ENCODE measurements at regions not wholly inside any gene's neighbourhood (a gene's known extent, or its start where the extent isn't known, plus 50 kb on each side); places are given as distances from the start of the nearest gene placed in this dataset.

DNA sequence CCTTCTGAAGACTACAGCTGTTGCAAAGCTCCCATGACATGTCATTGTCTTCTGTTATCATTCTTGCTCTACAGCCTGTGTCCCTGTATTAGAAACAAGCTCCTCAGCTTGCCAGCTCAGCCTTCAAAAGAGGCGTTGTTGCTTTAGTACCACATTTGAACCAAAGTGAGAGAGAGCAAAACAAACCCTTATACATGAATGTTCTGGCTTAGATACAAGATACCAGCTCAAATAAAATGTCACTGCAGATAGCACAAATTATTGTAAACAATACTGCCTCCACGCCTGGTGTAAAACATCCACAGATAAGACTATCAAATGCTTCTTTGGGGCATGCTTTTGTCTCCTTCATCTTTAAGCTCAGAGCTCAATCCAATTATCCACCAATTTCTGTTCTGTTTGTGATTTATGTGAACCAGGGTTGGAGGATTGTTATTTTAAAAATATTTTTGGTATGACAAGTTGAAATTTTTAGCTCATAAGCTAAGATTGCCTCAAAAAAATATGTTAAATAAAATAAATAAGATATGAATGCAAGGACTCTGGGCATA is 403.6 kb upstream of the CDIN1 start:
- Histone ChIP-seq H3K27ac (ENCODE audit: low read length in 2 of 2) (no peak overlapping the region), H3K9me3 (ENCODE audit: control extremely low read depth in 1 of 3, control insufficient read depth in 2 of 3, insufficient read depth in 1 of 3, low read length in 2 of 3) (no peaks in the 10 kb centered on the region), H3K36me3 (replicated peaks in 1 of 2; ENCODE audit: control extremely low read depth in 1 of 2, control insufficient read depth in 1 of 2, extremely low read depth in 1 of 2, insufficient read depth in 2 of 2, low read length in 1 of 2) (no peaks in the 10 kb centered on the region), H3K4me1 (ENCODE audit: control insufficient read depth in 2 of 2, insufficient read depth in 2 of 2, low read length in 2 of 2) (no peaks in the 10 kb centered on the region), H3K4me3 (ENCODE audit: control extremely low read depth in 1 of 5, extremely low read depth in 1 of 5, insufficient read depth in 1 of 5, low read depth in 2 of 5, low read length in 4 of 5) (no peak overlapping the region), H3K4me2 (replicated peaks; ENCODE audit: low read depth, low read length, poor library complexity, severe bottlenecking) (no peak overlapping the region), H3K79me2 (ENCODE audit: control insufficient read depth, insufficient read depth, low read length) (no peaks in the 10 kb centered on the region), H4K20me1 (ENCODE audit: control insufficient read depth, insufficient read depth, low read length, poor library complexity, severe bottlenecking) (no peaks in the 10 kb centered on the region), H3K9ac (ENCODE audit: low read length) (no peak overlapping the region), H3K27me3 (replicated peaks in 1 of 4; ENCODE audit: control extremely low read depth in 1 of 4, control insufficient read depth in 3 of 4, insufficient read depth in 4 of 4, low read length in 3 of 4) (no peaks in the 10 kb centered on the region), H2AFZ (ENCODE audit: insufficient read depth, low read depth, low read length, poor library complexity, severe bottlenecking) (no peak overlapping the region)
- ATAC-seq (ENCODE audit: low read depth): no peak
- no peaks in the 10 kb centered on the region for H3K27me3 Mint-ChIP-seq
- intact Hi-C loops (cut with micrococcal nuclease): no loop called here
- TF ChIP-seq, protein P1, sequence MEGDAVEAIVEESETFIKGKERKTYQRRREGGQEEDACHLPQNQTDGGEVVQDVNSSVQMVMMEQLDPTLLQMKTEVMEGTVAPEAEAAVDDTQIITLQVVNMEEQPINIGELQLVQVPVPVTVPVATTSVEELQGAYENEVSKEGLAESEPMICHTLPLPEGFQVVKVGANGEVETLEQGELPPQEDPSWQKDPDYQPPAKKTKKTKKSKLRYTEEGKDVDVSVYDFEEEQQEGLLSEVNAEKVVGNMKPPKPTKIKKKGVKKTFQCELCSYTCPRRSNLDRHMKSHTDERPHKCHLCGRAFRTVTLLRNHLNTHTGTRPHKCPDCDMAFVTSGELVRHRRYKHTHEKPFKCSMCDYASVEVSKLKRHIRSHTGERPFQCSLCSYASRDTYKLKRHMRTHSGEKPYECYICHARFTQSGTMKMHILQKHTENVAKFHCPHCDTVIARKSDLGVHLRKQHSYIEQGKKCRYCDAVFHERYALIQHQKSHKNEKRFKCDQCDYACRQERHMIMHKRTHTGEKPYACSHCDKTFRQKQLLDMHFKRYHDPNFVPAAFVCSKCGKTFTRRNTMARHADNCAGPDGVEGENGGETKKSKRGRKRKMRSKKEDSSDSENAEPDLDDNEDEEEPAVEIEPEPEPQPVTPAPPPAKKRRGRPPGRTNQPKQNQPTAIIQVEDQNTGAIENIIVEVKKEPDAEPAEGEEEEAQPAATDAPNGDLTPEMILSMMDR (IDR thresholded peaks at IDR 0.05): no peak
- no peak for TF ChIP-seq EZH2 (IDR thresholded peaks at IDR 0.05; ENCODE audit: borderline replicate concordance, insufficient read depth, low read depth, low read length, poor library complexity, severe bottlenecking)
- WGBS (ENCODE audit: insufficient coverage): 67% methylated on average over 1 of the region's 2 CpGs
- H3K27ac Mint-ChIP-seq: no peak overlapping the region
- POLR2A ChIA-PET: no interaction called here
- no peaks in the 10 kb centered on the region for H3K9me3 Mint-ChIP-seq (ENCODE audit: insufficient read depth)
- CTCF ChIA-PET: no interaction called here
- no peak overlapping the region for H3K4me3 Mint-ChIP-seq
- DNase-seq: no peak
- no peaks in the 10 kb centered on the region for H3K4me1 Mint-ChIP-seq

GRCh38 chr15:36177590-36178302 is 401.7 kb upstream of the CDIN1 start:
- H3K4me3 Mint-ChIP-seq: no peak overlapping the region
- no peak for TF ChIP-seq EZH2 (IDR thresholded peaks at IDR 0.05; ENCODE audit: borderline replicate concordance, insufficient read depth, low read depth, low read length, poor library complexity, severe bottlenecking)
- TF ChIP-seq, protein P1 (IDR thresholded peaks at IDR 0.05): no peak

More at GRCh38 chr15:36177590-36178302, 401.7 kb upstream of the CDIN1 start:
- POLR2A ChIA-PET: no interaction called here
- CTCF ChIA-PET: no interaction called here
- Histone ChIP-seq H3K4me3 (ENCODE audit: control extremely low read depth in 1 of 5, extremely low read depth in 1 of 5, insufficient read depth in 1 of 5, low read depth in 2 of 5, low read length in 4 of 5) (no peak overlapping the region), H3K36me3 (replicated peaks in 1 of 2; ENCODE audit: control extremely low read depth in 1 of 2, control insufficient read depth in 1 of 2, extremely low read depth in 1 of 2, insufficient read depth in 2 of 2, low read length in 1 of 2) (no peaks in the 10 kb centered on the region), H3K79me2 (ENCODE audit: control insufficient read depth, insufficient read depth, low read length) (no peaks in the 10 kb centered on the region), H3K9ac (ENCODE audit: low read length) (no peak overlapping the region), H3K27me3 (replicated peaks in 1 of 4; ENCODE audit: control extremely low read depth in 1 of 4, control insufficient read depth in 3 of 4, insufficient read depth in 4 of 4, low read length in 3 of 4) (no peaks in the 10 kb centered on the region), H3K4me2 (replicated peaks; ENCODE audit: low read depth, low read length, poor library complexity, severe bottlenecking) (no peak overlapping the region), H4K20me1 (ENCODE audit: control insufficient read depth, insufficient read depth, low read length, poor library complexity, severe bottlenecking) (no peaks in the 10 kb centered on the region), H3K4me1 (ENCODE audit: control insufficient read depth in 2 of 2, insufficient read depth in 2 of 2, low read length in 2 of 2) (no peaks in the 10 kb centered on the region), H3K27ac (ENCODE audit: low read length in 2 of 2) (no peak overlapping the region), H2AFZ (ENCODE audit: insufficient read depth, low read depth, low read length, poor library complexity, severe bottlenecking) (no peak overlapping the region), H3K9me3 (ENCODE audit: control extremely low read depth in 1 of 3, control insufficient read depth in 2 of 3, insufficient read depth in 1 of 3, low read length in 2 of 3) (no peaks in the 10 kb centered on the region)
- Mint-ChIP-seq H3K27ac (no peak overlapping the region), H3K27me3 (no peaks in the 10 kb centered on the region), H3K9me3 (ENCODE audit: insufficient read depth) (no peaks in the 10 kb centered on the region), H3K4me1 (no peaks in the 10 kb centered on the region)
- intact Hi-C loops (cut with micrococcal nuclease): no loop called here
- ATAC-seq (ENCODE audit: low read depth): no peak
- no peak for DNase-seq
- 50% methylated on average over 1 of the region's 1 CpG for WGBS (ENCODE audit: insufficient coverage)
